ENCODE measurements at regions not wholly inside any gene's neighbourhood (a gene's known extent, or its start where the extent isn't known, plus 50 kb on each side); places are given as distances from the start of the nearest gene placed in this dataset.

GRCh38 chr22:27216444-27216843, 559.1 kb downstream of the MIAT start:
- peaks cover 20% of the 10 kb centered on the region for H3K4me1 ChIP-seq (ENCODE audit: control insufficient read depth, extremely low read depth, insufficient read depth, low read length)
- no peaks in the 10 kb centered on the region for H3K27me3 ChIP-seq (ENCODE audit: control insufficient read depth, extremely low read depth, insufficient read depth, low read length)
- dilution Hi-C loops (cut with MboI; ENCODE audit: extremely low pct_ligation_motif_present, low sequenced_read_pairs), result no loop called here
- H4K20me1 ChIP-seq (ENCODE audit: control insufficient read depth, extremely low read depth, insufficient read depth, low read length), result no peaks in the 10 kb centered on the region
- no peak overlapping the region for H3K27ac ChIP-seq (ENCODE audit: control insufficient read depth, insufficient read depth, low read length)
- no peak overlapping the region for H3K4me3 ChIP-seq (ENCODE audit: control insufficient read depth in 2 of 3, extremely low read depth in 1 of 3, insufficient read depth in 2 of 3, low read depth in 1 of 3, low read length in 3 of 3)
- no peak for FAIRE-seq
- H3K4me2 ChIP-seq (ENCODE audit: control insufficient read depth, extremely low read depth, insufficient read depth, low read depth, low read length), result no peak overlapping the region
- H2AFZ ChIP-seq (ENCODE audit: control insufficient read depth, low read length), result no peak overlapping the region
- TF ChIP-seq, protein P1, sequence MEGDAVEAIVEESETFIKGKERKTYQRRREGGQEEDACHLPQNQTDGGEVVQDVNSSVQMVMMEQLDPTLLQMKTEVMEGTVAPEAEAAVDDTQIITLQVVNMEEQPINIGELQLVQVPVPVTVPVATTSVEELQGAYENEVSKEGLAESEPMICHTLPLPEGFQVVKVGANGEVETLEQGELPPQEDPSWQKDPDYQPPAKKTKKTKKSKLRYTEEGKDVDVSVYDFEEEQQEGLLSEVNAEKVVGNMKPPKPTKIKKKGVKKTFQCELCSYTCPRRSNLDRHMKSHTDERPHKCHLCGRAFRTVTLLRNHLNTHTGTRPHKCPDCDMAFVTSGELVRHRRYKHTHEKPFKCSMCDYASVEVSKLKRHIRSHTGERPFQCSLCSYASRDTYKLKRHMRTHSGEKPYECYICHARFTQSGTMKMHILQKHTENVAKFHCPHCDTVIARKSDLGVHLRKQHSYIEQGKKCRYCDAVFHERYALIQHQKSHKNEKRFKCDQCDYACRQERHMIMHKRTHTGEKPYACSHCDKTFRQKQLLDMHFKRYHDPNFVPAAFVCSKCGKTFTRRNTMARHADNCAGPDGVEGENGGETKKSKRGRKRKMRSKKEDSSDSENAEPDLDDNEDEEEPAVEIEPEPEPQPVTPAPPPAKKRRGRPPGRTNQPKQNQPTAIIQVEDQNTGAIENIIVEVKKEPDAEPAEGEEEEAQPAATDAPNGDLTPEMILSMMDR (optimal IDR thresholded peaks at IDR 0.05 in 1 of 3, IDR thresholded peaks at IDR 0.05 in 1 of 3, conservative IDR thresholded peaks at IDR 0.05 in 1 of 3; ENCODE audit: extremely low read depth in 1 of 3, insufficient read depth in 2 of 3, low read length in 3 of 3), result no peak
- no peak for TF ChIP-seq EZH2 (IDR thresholded peaks at IDR 0.05; ENCODE audit: low read length)
- no peaks in the 10 kb centered on the region for H3K9me1 ChIP-seq (ENCODE audit: control insufficient read depth, extremely low read depth, insufficient read depth, low read length)
- DNase-seq (ENCODE audit: low read depth, low spot score), result no peak
- H3K79me2 ChIP-seq (ENCODE audit: control insufficient read depth, insufficient read depth, low read length), result no peaks in the 10 kb centered on the region
- H3K9me3 ChIP-seq (ENCODE audit: control insufficient read depth, low read depth, low read length), result no peaks in the 10 kb centered on the region
- no peak overlapping the region for H3K9ac ChIP-seq (ENCODE audit: control insufficient read depth, extremely low read depth, insufficient read depth, low read length)
- no peaks in the 10 kb centered on the region for H3K36me3 ChIP-seq (ENCODE audit: control insufficient read depth in 2 of 2, extremely low read depth in 1 of 2, insufficient read depth in 2 of 2, low read length in 2 of 2)

DNA sequence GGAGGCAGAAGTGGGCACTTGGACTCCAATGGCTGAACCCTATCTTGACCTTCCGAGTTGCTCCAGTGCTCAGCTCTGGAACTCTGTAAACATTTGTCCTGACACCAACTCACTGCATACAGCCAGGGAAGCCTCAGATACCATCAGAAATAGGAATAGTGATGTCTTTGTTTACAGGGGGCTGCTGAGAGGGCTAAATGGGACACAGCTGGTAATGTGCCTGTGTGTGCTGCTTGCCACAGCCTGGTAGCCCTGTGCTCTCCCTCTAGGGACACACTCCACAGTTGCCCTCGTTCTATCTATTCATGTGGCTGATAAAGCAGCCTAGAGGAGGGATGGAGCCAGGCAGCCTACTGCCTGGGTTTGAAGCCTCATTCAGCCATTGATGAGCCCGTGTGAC, 559.8 kb downstream of the MIAT start:
- Histone ChIP-seq H2AFZ (ENCODE audit: control insufficient read depth, low read length) (no peak overlapping the region), H3K4me3 (ENCODE audit: control insufficient read depth in 2 of 3, extremely low read depth in 1 of 3, insufficient read depth in 2 of 3, low read depth in 1 of 3, low read length in 3 of 3) (no peak overlapping the region), H3K9me3 (ENCODE audit: control insufficient read depth, low read depth, low read length) (no peaks in the 10 kb centered on the region), H3K9ac (ENCODE audit: control insufficient read depth, extremely low read depth, insufficient read depth, low read length) (no peak overlapping the region), H3K9me1 (ENCODE audit: control insufficient read depth, extremely low read depth, insufficient read depth, low read length) (no peaks in the 10 kb centered on the region), H3K4me2 (ENCODE audit: control insufficient read depth, extremely low read depth, insufficient read depth, low read depth, low read length) (no peak overlapping the region), H3K27me3 (ENCODE audit: control insufficient read depth, extremely low read depth, insufficient read depth, low read length) (no peaks in the 10 kb centered on the region), H3K79me2 (ENCODE audit: control insufficient read depth, insufficient read depth, low read length) (no peaks in the 10 kb centered on the region), H4K20me1 (ENCODE audit: control insufficient read depth, extremely low read depth, insufficient read depth, low read length) (no peaks in the 10 kb centered on the region), H3K4me1 (ENCODE audit: control insufficient read depth, extremely low read depth, insufficient read depth, low read length) (peaks cover 18% of the 10 kb centered on the region), H3K27ac (ENCODE audit: control insufficient read depth, insufficient read depth, low read length) (no peak overlapping the region), H3K36me3 (ENCODE audit: control insufficient read depth in 2 of 2, extremely low read depth in 1 of 2, insufficient read depth in 2 of 2, low read length in 2 of 2) (no peaks in the 10 kb centered on the region)
- no peak for FAIRE-seq
- TF ChIP-seq, protein P1 (optimal IDR thresholded peaks at IDR 0.05 in 1 of 3, IDR thresholded peaks at IDR 0.05 in 1 of 3, conservative IDR thresholded peaks at IDR 0.05 in 1 of 3; ENCODE audit: extremely low read depth in 1 of 3, insufficient read depth in 2 of 3, low read length in 3 of 3), result no peak
- TF ChIP-seq EZH2 (IDR thresholded peaks at IDR 0.05; ENCODE audit: low read length), result no peak
- no peak for DNase-seq (ENCODE audit: low read depth, low spot score)
- dilution Hi-C loops (cut with MboI; ENCODE audit: extremely low pct_ligation_motif_present, low sequenced_read_pairs), result no loop called here

Data from keratinocyte (primary cell).